GM21619 (cell line): ENCODE measurements at regions not wholly inside any gene's neighbourhood (a gene's known extent, or its start where the extent isn't known, plus 50 kb on each side); places are given as distances from the start of the nearest gene placed in this dataset.
"Not testable (repeated sequence)": the region's sequence is repeated elsewhere in the genome, so short reads cannot be mapped to it uniquely, and the experiment has no call there.

ENCODE experiments used
- ATAC-seq: cut with Tn5 transposase; IDR thresholded peaks from one replicate; pipeline ENCODE4 v1.9.1; 2021; ENCODE audit not compliant: unreplicated experiment

GRCh38 chrX:40788698-40789097, 53.4 kb upstream of the MED14 start:
- not testable (repeated sequence) for ATAC-seq

GRCh38 chrX:40792433-40792832, 57.1 kb upstream of the MED14 start:
- ATAC-seq: no peak

GRCh38 chrX:40794829-40795130, 59.4 kb upstream of the MED14 start:
- ATAC-seq: not testable (repeated sequence)

GRCh38 chrX:40799745-40800144, 64.4 kb upstream of the MED14 start:
- ATAC-seq: not testable (repeated sequence)

GRCh38 chrX:40805404-40805803, 70.1 kb upstream of the MED14 start:
- no peak for ATAC-seq

- no peak for ATAC-seq
Observed at GRCh38 chrX:40806513-40807220, 71.3 kb upstream of the MED14 start.

- ATAC-seq: no peak
Observed at GRCh38 chrX:40807384-40807783, 72.0 kb upstream of the MED14 start.

DNA sequence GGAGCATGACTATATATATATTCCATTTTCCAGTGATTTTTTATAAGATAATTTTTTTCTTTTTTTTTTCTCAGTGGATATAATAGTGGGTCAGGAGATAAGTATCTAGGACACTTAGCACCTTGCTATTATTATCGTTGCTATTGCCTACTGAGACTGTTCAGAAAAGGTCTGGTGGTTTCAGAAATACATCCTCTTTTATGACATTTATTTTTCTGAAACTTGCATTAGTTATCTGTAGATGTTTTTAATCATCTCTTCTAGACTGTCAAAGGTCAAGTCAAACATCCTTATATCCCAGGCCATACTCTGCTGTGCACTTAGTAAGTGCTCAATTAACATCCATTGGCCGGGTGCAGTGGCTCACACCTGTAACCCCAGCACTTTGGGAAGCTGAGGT, 72.9 kb upstream of the MED14 start:
- ATAC-seq: no peak

GRCh38 chrX:40809210-40809609, 73.9 kb upstream of the MED14 start:
- no peak for ATAC-seq

GRCh38 chrX:40815045-40815444, 79.7 kb upstream of the MED14 start:
- not testable (repeated sequence) for ATAC-seq

DNA sequence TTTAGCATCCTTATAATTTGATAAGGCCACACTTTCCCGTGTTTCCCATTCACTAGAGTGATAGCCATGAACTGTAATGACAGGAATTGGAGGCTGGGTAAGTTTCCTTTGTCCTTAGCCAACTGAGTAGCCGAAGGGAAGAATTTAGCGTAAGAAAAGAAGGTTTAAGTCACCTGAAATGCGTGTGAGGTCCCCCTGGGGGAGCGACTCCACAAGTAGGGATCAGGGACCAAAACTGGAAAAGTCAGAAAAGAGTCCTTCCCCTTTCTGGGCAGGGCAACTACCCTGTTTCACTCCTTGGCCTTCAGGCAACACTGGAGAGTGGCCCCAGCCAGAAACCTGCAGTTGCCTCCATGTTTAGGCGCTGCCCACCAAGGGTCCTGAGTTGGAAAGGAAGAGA, 81.6 kb upstream of the MED14 start:
- ATAC-seq: no peak

DNA sequence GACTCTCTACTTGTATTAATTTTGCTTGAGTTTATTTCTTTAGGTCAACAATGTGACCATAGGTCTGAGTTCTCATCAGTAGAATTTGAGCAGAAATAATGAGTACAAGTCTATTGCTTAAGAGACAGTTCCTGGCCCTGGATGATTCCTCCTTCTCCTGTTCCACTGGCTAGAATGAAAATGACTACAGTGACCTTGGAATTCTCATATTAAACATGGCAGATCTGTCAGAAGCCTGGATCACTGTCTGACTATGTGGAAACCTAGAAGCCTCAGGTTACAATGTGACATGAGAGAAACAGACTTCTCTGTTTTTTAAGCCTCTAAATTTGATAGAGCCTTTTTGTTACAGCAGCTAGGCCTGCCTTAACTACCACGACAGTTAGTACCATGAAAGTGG, 82.9 kb upstream of the MED14 start:
- no peak for ATAC-seq

GRCh38 chrX:40821780-40822179, 86.4 kb upstream of the MED14 start:
- no peak for ATAC-seq

DNA sequence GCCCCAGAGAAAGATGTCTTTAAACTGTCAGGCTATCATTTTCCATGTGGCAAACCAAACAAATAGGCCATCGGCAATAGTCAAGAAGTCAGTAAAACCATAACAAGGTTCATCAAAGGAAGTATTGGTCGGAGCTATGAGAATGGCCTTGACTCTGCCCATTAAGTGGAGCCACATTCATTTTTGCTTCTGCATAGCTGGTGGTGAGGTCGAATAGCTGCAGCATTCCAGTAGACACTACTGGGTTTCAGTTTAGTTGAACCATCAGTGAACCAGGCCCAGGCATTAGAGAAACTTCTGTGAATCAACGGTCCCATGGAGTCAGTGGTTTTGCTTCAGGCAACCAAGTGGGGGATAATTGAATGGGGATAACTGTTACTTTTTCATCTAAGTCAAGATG, 92.0 kb upstream of the MED14 start:
- no peak for ATAC-seq

GRCh38 chrX:40831750-40832149, 96.4 kb upstream of the MED14 start:
- no peak for ATAC-seq

DNA sequence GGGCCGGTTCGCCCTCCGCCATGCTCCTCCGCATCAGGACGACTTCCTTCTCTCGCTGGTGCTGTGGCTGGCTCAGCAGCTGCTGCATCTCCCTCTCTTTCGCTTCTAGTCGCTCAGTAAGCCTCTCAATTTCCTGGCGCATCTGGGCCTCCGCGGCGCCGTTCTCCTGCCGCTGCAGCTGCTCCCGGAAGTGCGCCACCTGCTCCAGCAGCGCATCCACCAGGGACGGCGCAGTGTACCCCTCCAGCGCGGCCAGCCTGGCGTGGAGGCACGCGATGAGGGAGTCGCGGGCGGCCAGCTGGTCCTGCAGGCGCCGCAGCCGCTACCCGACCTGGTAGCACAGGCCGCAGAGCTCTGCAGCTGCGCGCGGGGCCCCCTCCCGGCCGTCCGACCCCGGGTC, 97.4 kb upstream of the MED14 start:
- ATAC-seq: no peak

DNA sequence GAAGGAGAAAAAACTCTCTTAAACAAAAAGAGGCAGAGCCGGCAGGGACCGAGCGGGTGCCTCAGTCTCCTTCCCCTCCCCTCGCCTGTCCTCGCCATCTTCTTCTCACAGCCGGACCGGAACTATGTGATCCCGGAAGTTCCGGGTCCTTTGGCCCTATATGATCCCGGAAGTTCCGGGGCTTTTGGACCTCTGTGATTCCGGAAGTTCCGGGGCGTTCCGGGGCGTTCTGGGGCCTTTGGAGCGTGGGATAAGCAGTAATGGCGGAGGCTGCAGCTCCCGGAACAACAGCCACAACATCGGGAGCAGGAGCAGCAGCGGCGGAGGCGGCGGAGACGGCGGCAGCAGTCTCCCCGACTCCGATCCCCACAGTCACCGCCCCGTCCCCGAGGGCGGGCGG, 98.9 kb upstream of the MED14 start:
- ATAC-seq: no peak

DNA sequence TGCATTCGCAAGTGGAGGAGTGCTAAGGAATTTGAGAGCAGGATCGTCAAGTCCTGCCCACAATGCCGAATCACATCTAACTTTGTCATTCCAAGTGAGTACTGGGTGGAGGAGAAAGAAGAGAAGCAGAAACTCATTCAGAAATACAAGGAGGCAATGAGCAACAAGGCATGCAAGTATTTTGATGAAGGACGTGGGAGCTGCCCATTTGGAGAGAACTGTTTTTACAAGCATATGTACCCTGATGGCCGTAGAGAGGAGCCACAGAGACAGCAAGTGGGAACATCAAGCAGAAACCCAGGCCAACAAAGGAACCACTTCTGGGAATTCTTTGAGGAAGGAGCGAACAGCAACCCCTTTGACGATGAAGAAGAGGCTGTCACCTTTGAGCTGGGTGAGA, 100.2 kb upstream of the MED14 start:
- ATAC-seq: no peak

GRCh38 chrX:40843643-40844042, 108.3 kb upstream of the MED14 start:
- ATAC-seq: no peak

DNA sequence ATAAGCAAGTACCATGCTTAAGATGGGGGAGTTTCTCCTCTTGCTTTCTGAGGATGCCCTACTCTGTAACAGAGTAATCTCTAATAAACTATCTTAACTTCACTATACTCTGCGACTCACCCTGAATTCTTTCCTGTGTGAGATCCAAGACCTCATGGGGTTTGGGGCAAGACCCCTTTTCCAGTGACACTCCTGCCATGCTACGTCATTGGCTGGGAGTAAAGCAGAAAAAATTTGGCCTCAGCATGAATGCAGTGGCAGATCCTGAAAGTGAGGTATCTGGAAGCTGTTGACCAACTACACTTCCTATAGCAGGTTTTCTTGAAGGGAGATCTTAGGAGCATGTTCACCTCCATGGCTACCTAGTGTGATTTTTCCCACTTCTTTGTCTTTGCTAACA, 109.1 kb upstream of the MED14 start:
- ATAC-seq: no peak

GRCh38 chrX:40845331-40845911, 110.1 kb upstream of the MED14 start:
- ATAC-seq: no peak

DNA sequence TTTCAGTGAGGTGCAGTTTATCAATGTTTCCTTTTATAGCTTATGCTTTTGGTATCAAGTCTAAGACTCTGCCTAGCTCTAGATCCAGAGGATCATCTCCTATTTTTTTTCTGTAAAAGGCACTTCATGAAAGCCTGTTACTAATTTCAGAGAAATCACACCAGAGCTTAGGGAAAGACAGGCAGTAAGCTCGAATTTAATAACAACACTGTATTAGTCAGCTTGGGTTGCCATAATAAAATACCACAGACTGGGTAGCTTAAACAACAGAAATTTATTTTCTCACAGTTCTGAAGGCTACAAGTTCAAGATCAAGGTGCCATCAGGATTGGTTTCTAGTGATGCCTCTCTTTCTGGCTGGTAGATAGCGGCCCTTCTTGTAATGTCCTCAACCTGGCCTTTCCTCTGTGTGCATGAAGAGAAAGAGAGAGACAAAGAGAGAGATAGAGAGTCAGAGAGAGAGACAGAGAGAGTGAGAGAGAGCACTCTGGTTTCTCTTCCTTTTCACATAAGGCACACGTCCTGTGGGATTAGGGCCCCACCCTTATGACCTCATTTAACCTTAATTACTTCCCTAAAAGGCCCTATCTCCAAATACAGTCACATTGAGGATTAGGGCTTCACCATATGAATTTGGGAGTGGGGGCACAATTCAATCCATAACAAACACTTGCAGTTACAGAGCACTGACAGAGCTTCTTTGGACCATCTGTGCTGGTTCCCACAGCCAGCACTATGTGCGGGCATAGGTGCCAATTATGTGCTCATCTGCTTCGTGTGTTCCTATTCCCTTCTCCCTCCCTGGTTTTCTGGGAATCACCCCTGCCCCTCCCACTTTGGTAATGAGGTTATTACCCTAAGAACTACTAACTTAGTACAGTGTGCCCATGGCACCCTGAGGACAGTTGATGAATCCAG, 114.8 kb upstream of the MED14 start:
- ATAC-seq: no peak
